Astrocyte (in vitro differentiated cells and primary cell): ENCODE measurements at regions not wholly inside any gene's neighbourhood (a gene's known extent, or its start where the extent isn't known, plus 50 kb on each side); places are given as distances from the start of the nearest gene placed in this dataset.

ENCODE experiments used
- DNase-seq: peaks from one replicate; pipeline ENCODE4 v3.0.0-alpha.2; 2010; ENCODE audit warnings: low read depth
- FAIRE-seq: peaks from 2 replicates; lab custom pipeline; 2011; peaks lifted over from hg19 to GRCh38; lab: Jason Lieb, UNC
- H2AFZ ChIP-seq: 2 replicates; pipeline ENCODE4 v1.6.0; 2012; ENCODE audit warnings: low read depth, low read length, inconsistent platforms
- H3K27ac ChIP-seq: 2 replicates; pipeline ENCODE4 v1.5.1; 2011; ENCODE audit warnings: low read depth, low read length, inconsistent platforms
- H3K27me3 ChIP-seq: 2 replicates; pipeline ENCODE4 v1.6.0; 2011; ENCODE audit warnings: low read length, inconsistent platforms; ENCODE audit not compliant: insufficient read depth
- H3K36me3 ChIP-seq: 2 replicates; pipeline ENCODE4 v1.5.1; 2011; ENCODE audit warnings: low read length, inconsistent platforms; ENCODE audit not compliant: insufficient read depth
- H3K4me1 ChIP-seq: 2 replicates; pipeline ENCODE4 v1.5.1; 2011; ENCODE audit warnings: low read length, inconsistent platforms; ENCODE audit not compliant: insufficient read depth
- H3K4me2 ChIP-seq: 2 replicates; pipeline ENCODE4 v1.6.0; 2012; ENCODE audit warnings: low read length, inconsistent platforms
- H3K4me3 ChIP-seq: 2 replicates; pipeline ENCODE4 v1.5.1; 2011; ENCODE audit warnings: low read depth, mild to moderate bottlenecking, low read length, inconsistent platforms; ENCODE audit not compliant: insufficient read depth
- H3K79me2 ChIP-seq: 2 replicates; pipeline ENCODE4 v1.6.0; 2012; ENCODE audit warnings: mild to moderate bottlenecking, low read length, inconsistent platforms; ENCODE audit not compliant: insufficient read depth
- H3K9ac ChIP-seq: 2 replicates; pipeline ENCODE4 v1.6.0; 2012; ENCODE audit warnings: mild to moderate bottlenecking, low read length, inconsistent platforms
- H3K9me3 ChIP-seq: 2 replicates; pipeline ENCODE4 v1.5.1; 2012; ENCODE audit warnings: low read depth, mild to moderate bottlenecking, low read length, inconsistent platforms; ENCODE audit not compliant: insufficient read depth
- H4K20me1 ChIP-seq: 2 replicates; pipeline ENCODE4 v1.6.0; 2012; ENCODE audit warnings: low read length, inconsistent platforms; ENCODE audit not compliant: insufficient read depth
- H3K27ac Mint-ChIP-seq: one replicate; pipeline ENCODE4 v1.8.0; 2021; ENCODE audit warnings: mild to moderate bottlenecking, mixed read lengths; ENCODE audit not compliant: unreplicated experiment
- H3K27me3 Mint-ChIP-seq: one replicate; pipeline ENCODE4 v1.8.0; 2021; ENCODE audit warnings: low read depth, mixed read lengths; ENCODE audit not compliant: unreplicated experiment
- H3K36me3 Mint-ChIP-seq: one replicate; pipeline ENCODE4 v1.8.0; 2021; ENCODE audit warnings: low read depth, mixed read lengths; ENCODE audit not compliant: unreplicated experiment
- H3K4me1 Mint-ChIP-seq: one replicate; pipeline ENCODE4 v1.8.0; 2021; ENCODE audit warnings: low read depth, mixed read lengths; ENCODE audit not compliant: unreplicated experiment
- H3K4me3 Mint-ChIP-seq: one replicate; pipeline ENCODE4 v1.8.0; 2021; ENCODE audit warnings: mild to moderate bottlenecking, moderate library complexity, mixed read lengths; ENCODE audit not compliant: unreplicated experiment
- H3K9me3 Mint-ChIP-seq: one replicate; pipeline ENCODE4 v1.8.0; 2021; ENCODE audit warnings: mild to moderate bottlenecking, mixed read lengths; ENCODE audit not compliant: unreplicated experiment
- CTCF ChIP-seq: IDR thresholded peaks from 2 replicates; pipeline ENCODE4 v1.5.1; 2011; ENCODE audit warnings: low read depth, mild to moderate bottlenecking, inconsistent platforms, low read length, moderate library complexity; ENCODE audit not compliant: insufficient read depth
- EZH2 ChIP-seq: IDR thresholded peaks from 2 replicates; pipeline ENCODE4 v1.6.1; 2012; ENCODE audit warnings: mild to moderate bottlenecking, low read length, inconsistent platforms; ENCODE audit not compliant: insufficient read depth

- Histone ChIP-seq H3K9ac (no peak overlapping the region), H3K36me3 (no peaks in the 10 kb centered on the region), H4K20me1 (no peaks in the 10 kb centered on the region), H3K4me3 (no peak overlapping the region), H3K27me3 (peaks cover 7% of the 10 kb centered on the region), H2AFZ (no peak overlapping the region), H3K9me3 (no peaks in the 10 kb centered on the region), H3K4me1 (no peaks in the 10 kb centered on the region), H3K4me2 (no peak overlapping the region), H3K79me2 (no peaks in the 10 kb centered on the region), H3K27ac (no peak overlapping the region)
- DNase-seq (no peak), FAIRE-seq (no peak)
- H3K27me3 Mint-ChIP-seq: peaks cover 3% of the 10 kb centered on the region
- H3K36me3 Mint-ChIP-seq: no peaks in the 10 kb centered on the region
- peaks cover 2% of the 10 kb centered on the region for H3K9me3 Mint-ChIP-seq
- no peak overlapping the region for H3K4me3 Mint-ChIP-seq
- peaks cover 17% of the 10 kb centered on the region for H3K4me1 Mint-ChIP-seq
- H3K27ac Mint-ChIP-seq: no peak overlapping the region
- TF ChIP-seq EZH2: no peak
- TF ChIP-seq CTCF: no peak
Observed at GRCh38 chr2:235220331-235220730, 268.5 kb downstream of the SH3BP4 start.

- Histone ChIP-seq H2AFZ (no peak overlapping the region), H3K4me3 (no peak overlapping the region), H3K9ac (no peak overlapping the region), H4K20me1 (no peaks in the 10 kb centered on the region), H3K27me3 (peaks cover 18% of the 10 kb centered on the region), H3K36me3 (no peaks in the 10 kb centered on the region), H3K4me1 (no peaks in the 10 kb centered on the region), H3K27ac (no peak overlapping the region), H3K79me2 (no peaks in the 10 kb centered on the region), H3K9me3 (no peaks in the 10 kb centered on the region), H3K4me2 (no peak overlapping the region)
- H3K36me3 Mint-ChIP-seq: peaks cover 4% of the 10 kb centered on the region
- peaks cover 2% of the 10 kb centered on the region for H3K9me3 Mint-ChIP-seq
- H3K27me3 Mint-ChIP-seq: peaks cover 7% of the 10 kb centered on the region
- H3K27ac Mint-ChIP-seq: no peak overlapping the region
- peaks cover 2% of the 10 kb centered on the region for H3K4me1 Mint-ChIP-seq
- FAIRE-seq (no peak), DNase-seq (no peak)
- H3K4me3 Mint-ChIP-seq: no peak overlapping the region
- TF ChIP-seq EZH2: no peak
- TF ChIP-seq CTCF: no peak
Observed at GRCh38 chr2:235223011-235223410, 270.8 kb upstream of the AGAP1 start.

- Mint-ChIP-seq H3K9me3 (peaks cover 4% of the 10 kb centered on the region), H3K27me3 (peaks cover 10% of the 10 kb centered on the region), H3K27ac (no peak overlapping the region), H3K4me3 (no peak overlapping the region), H3K36me3 (peaks cover 4% of the 10 kb centered on the region), H3K4me1 (no peaks in the 10 kb centered on the region)
- TF ChIP-seq EZH2 (no peak), CTCF (no peak)
- peaks cover 18% of the 10 kb centered on the region for H3K27me3 ChIP-seq
- no peaks in the 10 kb centered on the region for H3K79me2 ChIP-seq
- FAIRE-seq (no peak), DNase-seq (no peak)
- no peak overlapping the region for H3K9ac ChIP-seq
- H3K36me3 ChIP-seq: no peaks in the 10 kb centered on the region
- H2AFZ ChIP-seq: no peak overlapping the region
- H3K4me2 ChIP-seq: no peak overlapping the region
- H3K27ac ChIP-seq: no peak overlapping the region
- no peaks in the 10 kb centered on the region for H3K4me1 ChIP-seq
- no peak overlapping the region for H3K4me3 ChIP-seq
- H3K9me3 ChIP-seq: no peaks in the 10 kb centered on the region
- H4K20me1 ChIP-seq: no peaks in the 10 kb centered on the region
Observed at GRCh38 chr2:235224410-235224809, 269.4 kb upstream of the AGAP1 start.
